Dendritic cell treated with granulocyte-macrophage colony-stimulating factor and Interleukin-4, amounts not matched to agents 40 ng/mL and 50 ng/mL, for 4 days (primary cell): ENCODE measurements at regions not wholly inside any gene's neighbourhood (a gene's known extent, or its start where the extent isn't known, plus 50 kb on each side); places are given as distances from the start of the nearest gene placed in this dataset.

Experiments
- H3K27ac Mint-ChIP-seq: one replicate; pipeline ENCODE4 v1.8.0; 2022; ENCODE audit warnings: mild to moderate bottlenecking, mixed read lengths
- H3K27me3 Mint-ChIP-seq: one replicate; pipeline ENCODE4 v1.8.0; 2022; ENCODE audit warnings: mild to moderate bottlenecking, mixed read lengths
- H3K36me3 Mint-ChIP-seq: one replicate; pipeline ENCODE4 v1.8.0; 2022; ENCODE audit warnings: low read depth, mixed read lengths
- H3K4me1 Mint-ChIP-seq: one replicate; pipeline ENCODE4 v1.8.0; 2022; ENCODE audit warnings: low read depth, mixed read lengths
- H3K4me3 Mint-ChIP-seq: one replicate; pipeline ENCODE4 v1.8.0; 2022; ENCODE audit warnings: mild to moderate bottlenecking, moderate library complexity, mixed read lengths
- H3K9me3 Mint-ChIP-seq: one replicate; pipeline ENCODE4 v1.8.0; 2022; ENCODE audit warnings: mixed read lengths
- intact Hi-C: fragments of 100-400 bp; cut with micrococcal nuclease; formaldehyde crosslinking; loops from one replicate; pipeline ENCODE4 v1.15.0; 2022

DNA sequence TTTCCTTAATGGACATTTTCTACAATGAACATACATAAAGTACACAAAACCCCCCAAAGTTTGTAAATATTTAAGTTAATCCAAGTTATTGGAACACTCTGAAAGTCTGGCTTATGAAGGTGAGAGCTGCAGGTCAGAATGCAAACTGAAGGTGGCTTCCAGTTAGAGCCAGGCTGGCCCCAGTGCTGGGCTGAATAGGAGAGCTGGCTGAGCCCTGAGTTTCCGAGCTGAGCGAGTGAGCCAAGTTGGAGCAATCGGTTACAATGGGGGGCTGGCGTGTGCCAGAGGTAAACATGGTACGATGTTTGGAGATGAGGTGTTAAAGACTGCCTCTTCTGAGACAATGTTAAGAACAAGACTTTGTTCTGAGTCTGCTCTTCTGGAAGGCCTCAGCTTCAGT is 230.8 kb upstream of the MCTP2 start:
- Mint-ChIP-seq H3K4me1 (no peaks in the 10 kb centered on the region), H3K36me3 (no peaks in the 10 kb centered on the region), H3K9me3 (no peaks in the 10 kb centered on the region), H3K4me3 (no peak overlapping the region), H3K27ac (no peak overlapping the region), H3K27me3 (no peaks in the 10 kb centered on the region)
- intact Hi-C loops, result no loop called here

DNA sequence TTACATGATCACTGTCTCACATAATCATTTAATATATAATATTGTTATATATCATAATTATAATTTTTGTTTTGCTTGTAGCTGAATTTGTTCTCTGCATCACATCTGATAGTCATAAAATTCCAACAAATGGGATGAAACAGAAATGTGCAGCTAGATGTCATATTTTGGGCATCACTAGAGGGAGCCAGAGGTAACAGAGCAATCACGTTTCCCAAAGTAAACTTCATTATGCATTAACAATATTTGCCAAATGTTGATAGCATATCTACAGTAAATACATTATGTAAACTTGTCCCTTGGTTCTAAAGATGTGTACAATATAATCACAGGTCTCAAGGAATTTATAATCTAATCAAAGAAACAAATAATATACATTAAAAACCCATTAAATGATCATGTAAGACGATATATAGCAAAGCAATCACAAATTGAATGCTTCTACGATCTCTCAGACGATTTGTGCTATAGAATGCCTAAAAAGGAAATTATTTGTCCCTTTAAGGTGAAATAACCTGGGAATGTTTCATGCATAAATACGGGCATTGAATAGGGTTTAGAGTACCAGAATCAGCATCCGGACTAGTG is 234.2 kb upstream of the MCTP2 start:
- Mint-ChIP-seq H3K4me1 (no peaks in the 10 kb centered on the region), H3K9me3 (no peaks in the 10 kb centered on the region), H3K36me3 (no peaks in the 10 kb centered on the region), H3K27me3 (no peaks in the 10 kb centered on the region), H3K27ac (no peak overlapping the region), H3K4me3 (no peak overlapping the region)
- intact Hi-C loops, result loop anchor here (5.0 to 10.0 kb wide), 2 partner anchors 125 to 328 kb away; no protein-coding TSS in a partner anchor

DNA sequence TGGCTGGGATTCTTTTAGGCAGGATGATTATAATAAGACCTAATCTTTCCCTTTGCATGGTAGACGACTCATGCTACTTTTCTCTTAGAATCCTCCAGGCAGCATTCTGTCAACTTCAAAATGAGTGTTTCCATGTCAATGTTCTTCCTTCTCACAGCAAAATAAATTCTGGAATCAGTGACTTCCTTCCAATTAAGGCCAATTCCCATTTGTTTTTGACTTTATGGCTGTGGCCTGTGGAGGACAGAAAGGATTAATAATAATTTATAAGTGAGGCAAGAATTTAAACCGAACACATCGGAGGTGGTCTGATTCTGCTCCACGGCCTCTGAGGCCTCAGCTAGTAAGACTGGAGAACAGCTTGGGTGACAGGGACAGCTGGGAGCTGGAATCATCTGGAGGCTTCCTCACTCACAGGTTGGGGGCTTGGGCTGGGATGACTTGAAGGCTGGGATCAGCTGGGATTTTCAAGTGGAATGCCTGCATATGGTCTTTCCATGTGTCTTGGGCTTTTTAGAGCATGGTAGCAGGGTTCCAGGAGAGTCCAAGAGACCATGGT is 241.8 kb upstream of the MCTP2 start:
- Mint-ChIP-seq H3K27me3 (no peaks in the 10 kb centered on the region), H3K4me3 (no peak overlapping the region), H3K36me3 (no peaks in the 10 kb centered on the region), H3K9me3 (no peaks in the 10 kb centered on the region), H3K27ac (no peak overlapping the region), H3K4me1 (no peaks in the 10 kb centered on the region)
- intact Hi-C loops, result no loop called here

DNA sequence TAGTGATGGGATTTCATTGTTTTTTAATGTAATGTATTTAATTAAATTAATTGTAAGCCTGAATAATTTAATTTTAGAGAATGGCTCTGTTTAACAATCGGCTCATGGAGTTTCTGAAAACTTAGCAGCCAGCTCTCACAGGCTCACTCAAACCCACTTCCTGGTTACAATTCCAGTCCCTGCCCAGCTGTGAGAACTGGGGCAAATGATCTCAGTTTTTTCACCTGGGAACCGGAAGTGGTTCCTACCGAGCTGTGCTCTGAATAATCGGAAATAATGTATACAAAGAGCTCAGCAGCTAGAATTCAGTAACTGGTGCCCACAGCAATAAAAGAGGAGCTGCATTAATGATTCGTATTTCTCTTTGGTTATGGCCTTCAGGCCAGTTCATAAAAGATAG is 244.3 kb upstream of the MCTP2 start:
- Mint-ChIP-seq H3K4me3 (no peak overlapping the region), H3K27ac (no peak overlapping the region)

DNA sequence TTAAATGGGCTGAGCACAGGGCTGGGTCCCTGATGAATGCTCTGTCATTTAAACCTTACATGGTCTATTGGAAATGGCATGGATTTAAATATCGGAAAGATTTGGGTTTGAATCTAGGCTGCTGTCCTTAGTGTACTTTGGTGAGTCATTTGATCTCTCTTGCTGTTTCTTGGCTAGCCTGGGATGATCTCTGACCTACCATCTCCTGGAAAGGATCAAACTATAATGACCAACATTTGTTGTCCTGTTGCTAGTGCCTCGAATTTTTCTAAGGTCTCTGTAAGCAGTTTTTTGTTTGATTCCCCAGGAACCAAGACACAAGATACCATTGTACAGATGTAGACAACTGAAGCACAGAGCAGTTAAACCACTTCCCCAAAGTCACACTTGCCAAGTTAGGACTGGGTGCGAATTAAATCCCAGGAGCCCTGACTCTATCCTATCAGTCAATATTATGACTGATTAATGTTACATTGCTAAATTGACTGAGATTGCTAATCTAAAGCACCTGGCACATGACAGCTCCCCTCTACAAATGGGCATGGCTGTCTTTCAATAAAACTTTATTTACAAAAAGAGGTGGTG is 244.9 kb upstream of the MCTP2 start:
- Mint-ChIP-seq H3K27ac (no peak overlapping the region), H3K9me3 (no peaks in the 10 kb centered on the region), H3K27me3 (no peaks in the 10 kb centered on the region), H3K4me1 (no peaks in the 10 kb centered on the region), H3K36me3 (no peaks in the 10 kb centered on the region), H3K4me3 (no peak overlapping the region)
- intact Hi-C loops, result no loop called here

More for the DNA sequence above, 244.3 kb upstream of the MCTP2 start:
- Mint-ChIP-seq H3K4me1 (no peaks in the 10 kb centered on the region), H3K36me3 (no peaks in the 10 kb centered on the region), H3K27me3 (no peaks in the 10 kb centered on the region), H3K9me3 (no peaks in the 10 kb centered on the region)
- intact Hi-C loops, result no loop called here

DNA sequence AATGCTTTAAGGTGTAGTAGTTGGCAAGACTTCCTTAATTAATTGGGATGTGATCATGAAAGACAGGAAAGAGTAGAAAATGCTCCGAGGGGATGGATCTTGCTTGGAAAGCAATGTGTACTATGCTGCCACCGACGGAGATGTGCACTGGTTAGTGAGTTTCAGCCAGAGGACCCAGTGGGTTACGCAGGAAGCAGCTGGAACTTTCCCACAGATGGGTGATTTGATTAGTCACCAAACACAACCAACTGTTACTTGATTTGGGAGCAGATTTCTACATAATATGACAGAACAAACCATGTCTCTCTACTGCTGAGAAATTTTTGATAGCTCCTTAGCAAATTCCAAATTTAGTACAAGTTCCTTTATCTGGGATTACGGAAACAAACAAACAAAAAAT is 245.4 kb upstream of the MCTP2 start:
- Mint-ChIP-seq H3K27me3 (no peaks in the 10 kb centered on the region), H3K27ac (no peak overlapping the region), H3K9me3 (no peaks in the 10 kb centered on the region), H3K36me3 (no peaks in the 10 kb centered on the region), H3K4me3 (no peak overlapping the region), H3K4me1 (no peaks in the 10 kb centered on the region)
- intact Hi-C loops, result no loop called here

DNA sequence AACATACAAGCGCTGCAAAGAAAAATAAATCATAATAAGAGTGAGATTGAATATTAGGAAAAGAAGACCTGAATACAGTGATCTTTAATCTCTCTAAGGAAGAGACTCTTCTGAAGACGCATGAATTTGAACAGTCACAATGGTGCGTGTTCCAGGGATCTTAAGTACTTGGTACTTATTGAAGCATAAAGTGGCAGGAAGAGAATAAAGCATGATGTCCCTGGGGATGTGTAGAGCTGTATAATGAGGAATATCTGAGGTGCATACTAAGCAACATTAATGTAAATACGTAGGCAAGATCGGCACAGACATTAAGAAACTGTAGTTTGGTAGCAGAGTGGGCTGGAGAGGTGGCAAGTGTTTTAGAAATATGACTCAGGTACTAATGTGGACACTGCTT is 246.2 kb upstream of the MCTP2 start:
- Mint-ChIP-seq H3K4me3 (no peak overlapping the region), H3K36me3 (no peaks in the 10 kb centered on the region), H3K27me3 (no peaks in the 10 kb centered on the region), H3K4me1 (no peaks in the 10 kb centered on the region), H3K9me3 (no peaks in the 10 kb centered on the region), H3K27ac (no peak overlapping the region)
- intact Hi-C loops, result no loop called here

DNA sequence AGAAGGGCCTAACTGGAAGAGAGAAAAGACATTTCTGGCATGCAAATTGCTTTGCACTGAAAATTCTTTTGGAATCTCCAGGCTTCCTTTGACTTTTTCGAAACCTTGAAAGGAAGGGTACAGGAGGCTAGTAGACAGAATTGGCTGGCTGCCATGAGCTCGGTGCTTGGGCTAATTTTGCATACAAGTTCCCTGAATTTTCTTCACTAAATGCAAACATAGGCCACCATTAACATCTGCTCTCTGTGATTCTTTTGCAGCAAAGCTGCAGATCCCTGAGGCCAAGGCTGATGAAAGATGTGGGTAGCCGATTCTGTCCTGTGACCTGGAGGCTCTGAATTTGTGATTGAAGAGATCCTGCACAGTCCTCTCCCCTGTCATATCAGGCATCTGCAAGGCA is 247.8 kb upstream of the MCTP2 start:
- H3K27ac Mint-ChIP-seq, result no peak overlapping the region
- H3K4me3 Mint-ChIP-seq, result no peak overlapping the region
- intact Hi-C loops, result no loop called here
- no peaks in the 10 kb centered on the region for H3K27me3 Mint-ChIP-seq
- no peaks in the 10 kb centered on the region for H3K4me1 Mint-ChIP-seq
- H3K9me3 Mint-ChIP-seq, result no peaks in the 10 kb centered on the region
- no peaks in the 10 kb centered on the region for H3K36me3 Mint-ChIP-seq

DNA sequence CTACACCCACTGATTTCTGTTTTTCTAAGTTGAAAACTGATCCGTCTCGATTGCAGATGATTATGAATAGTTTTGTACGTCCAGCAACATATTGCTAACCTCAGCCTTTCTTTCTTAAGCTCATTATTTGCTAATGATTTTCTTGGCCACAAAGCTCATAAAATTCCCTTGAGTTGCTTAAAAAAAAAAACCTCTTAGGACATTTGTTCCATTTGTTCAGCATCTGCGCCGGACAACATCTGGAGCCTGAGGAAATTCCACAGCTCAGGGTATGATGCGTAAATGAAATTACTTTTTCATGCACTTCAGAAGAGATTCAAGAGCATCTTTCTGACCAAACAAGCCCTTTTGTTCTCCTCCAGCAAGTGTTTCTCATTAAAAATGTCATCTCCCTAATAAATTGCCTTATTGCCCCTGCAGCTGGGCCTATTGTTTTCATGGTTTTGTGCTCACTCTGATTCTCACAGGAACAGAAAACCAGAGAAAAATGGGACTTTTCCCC is 249.1 kb upstream of the MCTP2 start:
- H3K27ac Mint-ChIP-seq, result no peak overlapping the region
- H3K4me1 Mint-ChIP-seq, result no peaks in the 10 kb centered on the region
- H3K9me3 Mint-ChIP-seq, result no peaks in the 10 kb centered on the region
- no peak overlapping the region for H3K4me3 Mint-ChIP-seq
- no peaks in the 10 kb centered on the region for H3K36me3 Mint-ChIP-seq
- no peaks in the 10 kb centered on the region for H3K27me3 Mint-ChIP-seq
- intact Hi-C loops, result no loop called here

DNA sequence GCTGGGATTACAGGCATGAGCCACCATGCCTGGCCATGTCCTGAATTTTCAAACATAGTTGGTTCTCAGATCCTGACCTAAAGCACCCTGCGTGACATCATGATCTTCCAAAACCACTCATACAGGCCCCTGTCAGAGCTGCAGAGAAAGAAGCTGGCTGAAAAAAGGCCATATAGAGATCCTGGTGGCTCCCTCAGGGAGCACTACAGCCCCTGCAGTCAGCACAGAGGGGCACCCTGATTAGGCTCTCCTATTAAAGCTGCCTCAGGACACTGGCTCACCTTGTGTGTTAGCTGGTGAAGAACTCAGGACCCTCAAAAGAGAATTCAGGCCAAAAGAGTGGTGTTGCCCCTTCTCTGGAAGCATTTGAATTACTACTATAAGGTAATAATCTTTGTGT is 249.7 kb upstream of the MCTP2 start:
- no peaks in the 10 kb centered on the region for H3K4me1 Mint-ChIP-seq
- H3K27ac Mint-ChIP-seq, result no peak overlapping the region
- H3K27me3 Mint-ChIP-seq, result no peaks in the 10 kb centered on the region
- H3K4me3 Mint-ChIP-seq, result no peak overlapping the region
- H3K36me3 Mint-ChIP-seq, result no peaks in the 10 kb centered on the region
- intact Hi-C loops, result no loop called here
- H3K9me3 Mint-ChIP-seq, result no peaks in the 10 kb centered on the region

DNA sequence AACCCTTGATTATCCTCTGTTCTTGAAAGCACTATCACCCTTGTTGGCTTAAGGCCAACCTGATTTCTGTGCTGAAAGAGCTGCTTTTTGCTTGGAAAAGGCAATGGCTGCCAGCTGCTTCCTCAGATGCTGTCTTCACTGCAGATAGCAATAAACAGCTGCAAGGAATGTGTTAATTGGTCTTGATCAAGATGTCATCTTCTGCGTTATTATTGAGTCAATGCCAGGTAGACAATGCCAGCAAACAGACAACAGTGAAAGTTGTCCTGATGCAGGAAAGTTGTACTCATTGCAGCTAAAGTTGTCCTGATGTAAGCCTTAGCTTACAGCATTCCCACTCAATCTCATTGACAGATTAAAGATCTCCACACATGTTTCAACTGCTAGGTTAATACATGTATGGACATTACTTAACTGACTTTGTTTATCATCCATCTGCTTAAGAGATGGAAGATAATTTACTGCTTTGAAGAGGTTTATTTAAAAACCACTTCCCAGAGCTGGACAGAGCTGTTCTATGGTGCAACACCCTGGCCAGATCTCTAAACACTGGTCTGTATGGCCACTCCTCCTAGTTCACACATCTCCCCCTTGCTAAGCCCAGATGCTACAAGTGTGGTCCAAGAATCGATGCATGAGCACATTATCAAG is 251.0 kb upstream of the MCTP2 start:
- no peaks in the 10 kb centered on the region for H3K36me3 Mint-ChIP-seq
- H3K4me3 Mint-ChIP-seq, result no peak overlapping the region
- H3K4me1 Mint-ChIP-seq, result no peaks in the 10 kb centered on the region
- no peak overlapping the region for H3K27ac Mint-ChIP-seq
- H3K27me3 Mint-ChIP-seq, result no peaks in the 10 kb centered on the region
- no peaks in the 10 kb centered on the region for H3K9me3 Mint-ChIP-seq
- intact Hi-C loops, result no loop called here

DNA sequence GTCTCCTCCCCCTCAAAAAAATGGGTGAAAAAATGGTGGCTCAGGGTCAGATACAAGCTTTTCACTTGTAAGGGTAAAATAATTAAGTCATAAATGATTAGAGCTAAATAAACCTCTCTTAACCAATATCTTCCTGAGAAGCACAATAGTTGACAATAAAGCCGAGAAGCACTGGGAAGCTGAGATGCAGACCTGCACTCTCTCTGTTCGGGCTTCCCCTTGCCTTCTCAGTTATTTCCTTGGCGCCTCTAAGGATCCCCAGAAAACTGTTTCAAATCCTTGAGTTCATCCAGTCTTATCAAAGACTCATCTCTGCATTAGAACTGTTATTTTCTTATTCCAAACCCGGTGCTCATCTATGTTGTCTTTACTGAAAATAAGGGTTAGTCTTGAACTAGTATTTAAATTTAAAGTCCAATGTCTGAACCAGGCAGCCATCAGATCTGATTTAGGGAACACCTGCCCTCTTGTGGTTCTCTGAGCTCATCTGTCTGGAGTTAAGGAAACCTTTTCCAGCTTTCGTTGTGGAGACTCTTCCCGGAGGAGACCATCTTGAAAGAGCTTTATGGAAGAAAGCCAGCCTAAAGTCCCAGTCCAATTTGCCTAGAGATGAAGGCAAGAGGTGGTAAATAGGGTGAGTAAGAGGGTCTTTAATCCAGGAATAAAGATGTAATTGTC is 256.4 kb upstream of the MCTP2 start:
- Mint-ChIP-seq H3K9me3 (no peaks in the 10 kb centered on the region), H3K36me3 (no peaks in the 10 kb centered on the region), H3K4me3 (no peak overlapping the region), H3K4me1 (no peaks in the 10 kb centered on the region), H3K27ac (no peak overlapping the region), H3K27me3 (no peaks in the 10 kb centered on the region)
- intact Hi-C loops, result loop anchor here (10.0 kb wide), 1 partner anchor 890 kb away; the partner anchor contains the start of gene RGMA

DNA sequence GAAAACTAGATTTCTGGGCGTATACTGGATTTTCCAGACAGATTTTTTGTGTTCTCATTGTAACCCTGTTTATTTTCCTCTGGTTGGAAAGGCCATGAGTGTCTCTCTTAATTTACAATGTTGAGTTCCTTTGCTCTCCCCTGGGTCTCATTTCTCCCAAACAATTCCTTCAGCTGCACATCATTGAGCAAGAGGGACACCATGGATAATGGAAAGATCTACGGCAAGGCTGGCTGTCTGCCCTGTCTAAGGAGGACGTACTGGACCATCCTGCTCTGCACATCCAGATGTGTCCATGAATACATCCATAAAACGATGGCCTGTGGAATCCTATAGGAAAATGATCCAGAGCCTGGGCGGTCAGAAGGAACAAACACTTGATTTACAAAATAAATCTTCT is 258.1 kb upstream of the MCTP2 start:
- no peaks in the 10 kb centered on the region for H3K27me3 Mint-ChIP-seq
- H3K4me3 Mint-ChIP-seq, result no peak overlapping the region
- H3K36me3 Mint-ChIP-seq, result no peaks in the 10 kb centered on the region
- no peaks in the 10 kb centered on the region for H3K9me3 Mint-ChIP-seq
- intact Hi-C loops, result loop anchor here (10.0 kb wide), 1 partner anchor 888 kb away; the partner anchor contains the start of gene RGMA
- no peak overlapping the region for H3K27ac Mint-ChIP-seq
- no peaks in the 10 kb centered on the region for H3K4me1 Mint-ChIP-seq

DNA sequence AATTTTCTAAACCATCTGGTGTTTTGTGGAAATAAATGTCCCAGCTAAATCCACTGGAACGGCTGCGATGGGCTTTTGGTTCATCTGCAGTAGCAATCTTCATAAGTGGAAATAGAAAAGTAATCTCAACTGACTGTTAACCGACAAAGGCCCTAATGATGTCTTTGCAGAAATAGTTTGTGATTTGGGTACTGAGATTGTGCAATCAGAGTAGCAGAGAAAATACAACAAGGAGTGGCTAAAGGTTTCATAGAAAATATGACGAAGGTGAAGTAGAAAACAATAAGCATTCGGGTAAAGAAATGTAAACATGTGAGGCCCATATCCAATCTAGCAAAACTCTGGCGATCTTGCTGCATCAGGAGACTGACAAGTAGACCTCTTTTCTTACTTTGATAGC is 262.6 kb upstream of the MCTP2 start:
- Mint-ChIP-seq H3K4me1 (no peaks in the 10 kb centered on the region), H3K27ac (no peak overlapping the region), H3K4me3 (no peak overlapping the region), H3K27me3 (no peaks in the 10 kb centered on the region), H3K36me3 (no peaks in the 10 kb centered on the region), H3K9me3 (no peaks in the 10 kb centered on the region)
- intact Hi-C loops, result no loop called here
